HL-60 (cell line): ENCODE measurements at regions not wholly inside any gene's neighbourhood (a gene's known extent, or its start where the extent isn't known, plus 50 kb on each side); places are given as distances from the start of the nearest gene placed in this dataset.
"Not testable (repeated sequence)": the region's sequence is repeated elsewhere in the genome, so short reads cannot be mapped to it uniquely, and the experiment has no call there.

Source experiments
- POLR2AphosphoS5 ChIP-seq: IDR thresholded peaks from 2 replicates; pipeline ENCODE4 v1.6.1; 2012; ENCODE audit warnings: low read depth
- TF ChIP-seq, protein P1 (sequence below): IDR thresholded peaks from one replicate; pipeline ENCODE4 v1.5.1; 2011; ENCODE audit warnings: low read length, control low read depth, inconsistent platforms; ENCODE audit not compliant: insufficient read depth

GRCh38 chr5:39753747-39754146 is 329.0 kb upstream of the DAB2 start:
- TF ChIP-seq, protein P1, sequence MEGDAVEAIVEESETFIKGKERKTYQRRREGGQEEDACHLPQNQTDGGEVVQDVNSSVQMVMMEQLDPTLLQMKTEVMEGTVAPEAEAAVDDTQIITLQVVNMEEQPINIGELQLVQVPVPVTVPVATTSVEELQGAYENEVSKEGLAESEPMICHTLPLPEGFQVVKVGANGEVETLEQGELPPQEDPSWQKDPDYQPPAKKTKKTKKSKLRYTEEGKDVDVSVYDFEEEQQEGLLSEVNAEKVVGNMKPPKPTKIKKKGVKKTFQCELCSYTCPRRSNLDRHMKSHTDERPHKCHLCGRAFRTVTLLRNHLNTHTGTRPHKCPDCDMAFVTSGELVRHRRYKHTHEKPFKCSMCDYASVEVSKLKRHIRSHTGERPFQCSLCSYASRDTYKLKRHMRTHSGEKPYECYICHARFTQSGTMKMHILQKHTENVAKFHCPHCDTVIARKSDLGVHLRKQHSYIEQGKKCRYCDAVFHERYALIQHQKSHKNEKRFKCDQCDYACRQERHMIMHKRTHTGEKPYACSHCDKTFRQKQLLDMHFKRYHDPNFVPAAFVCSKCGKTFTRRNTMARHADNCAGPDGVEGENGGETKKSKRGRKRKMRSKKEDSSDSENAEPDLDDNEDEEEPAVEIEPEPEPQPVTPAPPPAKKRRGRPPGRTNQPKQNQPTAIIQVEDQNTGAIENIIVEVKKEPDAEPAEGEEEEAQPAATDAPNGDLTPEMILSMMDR: not testable (repeated sequence)
- not testable (repeated sequence) for TF ChIP-seq POLR2AphosphoS5
